H1 (cell line): ENCODE measurements at regions not wholly inside any gene's neighbourhood (a gene's known extent, or its start where the extent isn't known, plus 50 kb on each side); places are given as distances from the start of the nearest gene placed in this dataset.
"Not testable (repeated sequence)": the region's sequence is repeated elsewhere in the genome, so short reads cannot be mapped to it uniquely, and the experiment has no call there.

Experiments
- CTCF ChIA-PET: fragments of 300-600 bp; sonication (Branson Sonifier 250); formaldehyde crosslinking; loops from one replicate; lab custom pipeline; 2021; ENCODE audit not compliant: partially characterized antibody; lab: Charles Lee
- POLR2A ChIA-PET: fragments of 300-600 bp; sonication (Branson Sonifier 250); formaldehyde crosslinking; loops from one replicate; lab custom pipeline; 2021; ENCODE audit warnings: inconsistent platforms; ENCODE audit not compliant: partially characterized antibody; lab: Charles Lee
- DNase-seq, 2 experiments: peaks; one replicate each; pipeline versions ENCODE4 v3.0.0 to v3.0.0-alpha.2; 2010 to 2022; ENCODE audit warnings: low spot score in 2 of 2, low read depth in 1 of 2, mixed read lengths in 1 of 2
- FAIRE-seq: peaks from 2 replicates; lab custom pipeline; 2011; peaks lifted over from hg19 to GRCh38; lab: Jason Lieb, UNC
- H2AFZ ChIP-seq: 2 replicates; pipeline ENCODE4 v1.8.1; 2012; ENCODE audit warnings: low read length, inconsistent platforms
- H2AK5ac ChIP-seq: 2 replicates; pipeline ENCODE4 v1.6.1; 2013; ENCODE audit warnings: low read depth, low read length
- H2BK120ac ChIP-seq: replicated peaks from 2 replicates; pipeline ENCODE3; 2013; ENCODE audit warnings: low read depth, low read length, inconsistent platforms
- H2BK12ac ChIP-seq: 2 replicates; pipeline ENCODE4 v1.6.1; 2013; ENCODE audit warnings: low read depth, low read length
- H2BK15ac ChIP-seq: 2 replicates; pipeline ENCODE4 v1.6.1; 2013; ENCODE audit warnings: low read length
- H2BK20ac ChIP-seq: 2 replicates; pipeline ENCODE4 v1.6.1; 2013; ENCODE audit warnings: low read length
- H2BK5ac ChIP-seq: 2 replicates; pipeline ENCODE4 v1.6.1; 2013; ENCODE audit warnings: low read depth, low read length
- H3K14ac ChIP-seq: 2 replicates; pipeline ENCODE4 v1.6.1; 2013; ENCODE audit warnings: inconsistent platforms; ENCODE audit not compliant: insufficient read length
- H3K18ac ChIP-seq: 2 replicates; pipeline ENCODE4 v1.6.1; 2013; ENCODE audit warnings: low read length; ENCODE audit errors: extremely low read depth
- H3K23ac ChIP-seq: 2 replicates; pipeline ENCODE4 v1.6.1; 2013; ENCODE audit warnings: inconsistent platforms; ENCODE audit not compliant: insufficient read length
- H3K23me2 ChIP-seq: 2 replicates; pipeline ENCODE4 v1.6.1; 2013; ENCODE audit warnings: low read depth, low read length
- H3K27ac ChIP-seq: 2 replicates; pipeline ENCODE4 v1.6.1; 2011; ENCODE audit warnings: low read depth, low read length, inconsistent platforms
- H3K27me3 ChIP-seq, 4 experiments: replicated peaks in 1 of 4; 1 replicate in 1 of 4; 2 replicates in 3 of 4; pipeline versions ENCODE4 v1.6.1 to v1.8.1; 2011 to 2013; ENCODE audit warnings: low read length in 3 of 4, mild to moderate bottlenecking in 3 of 4, inconsistent platforms in 2 of 4, mixed read lengths in 2 of 4, moderate library complexity in 1 of 4; ENCODE audit not compliant: control insufficient read depth in 3 of 4, insufficient read depth in 3 of 4; ENCODE audit errors: extremely low read depth in 1 of 4
- H3K36me3 ChIP-seq, 4 experiments: 2 replicates each; pipeline versions ENCODE4 v1.6.1 to v1.8.1; 2011 to 2013; ENCODE audit warnings: mild to moderate bottlenecking in 4 of 4, low read length in 3 of 4, moderate library complexity in 2 of 4, control low read depth in 1 of 4, inconsistent platforms in 1 of 4; ENCODE audit not compliant: insufficient read depth in 4 of 4, control insufficient read depth in 2 of 4
- H3K4ac ChIP-seq: replicated peaks from 2 replicates; pipeline ENCODE3; 2013; ENCODE audit warnings: low read length, low read depth, mixed read lengths, inconsistent platforms; ENCODE audit not compliant: insufficient read length
- H3K4me1 ChIP-seq, 4 experiments: replicated peaks in 1 of 4; 1 replicate in 1 of 4; 2 replicates in 3 of 4; pipeline versions ENCODE4 v1.6.1 to v1.8.1; 2011 to 2013; ENCODE audit warnings: low read length in 3 of 4, inconsistent platforms in 2 of 4, mixed read lengths in 1 of 4; ENCODE audit not compliant: insufficient read depth in 4 of 4, control insufficient read depth in 3 of 4
- H3K4me2 ChIP-seq, 2 experiments: 2 replicates each; pipeline versions ENCODE4 v1.6.1 to v1.8.1; 2011 to 2013; ENCODE audit warnings: low read depth in 2 of 2, low read length in 2 of 2, control low read depth in 1 of 2, inconsistent platforms in 1 of 2, mild to moderate bottlenecking in 1 of 2; ENCODE audit not compliant: insufficient read depth in 1 of 2
- H3K4me3 ChIP-seq, 4 experiments: fragments of 200-600, 300-600 bp in 1 of 4; sonication (generic), shearing (Covaris generic), sonication (Bioruptor Twin) in 1 of 4; 2 replicates each; pipeline versions ENCODE4 v1.5.1 to v1.8.1; 2011 to 2016; ENCODE audit warnings: low read length in 4 of 4, low read depth in 3 of 4, control low read depth in 2 of 4, inconsistent platforms in 2 of 4, mild to moderate bottlenecking in 2 of 4, mixed read lengths in 1 of 4, moderate library complexity in 1 of 4; ENCODE audit not compliant: insufficient read depth in 2 of 4; ENCODE audit errors: extremely low read depth in 1 of 4
- H3K56ac ChIP-seq: replicated peaks from 2 replicates; pipeline ENCODE3; 2013; ENCODE audit warnings: low read depth, mild to moderate bottlenecking, mixed read lengths, low read length, inconsistent platforms; ENCODE audit not compliant: insufficient read length
- H3K79me1 ChIP-seq: 2 replicates; pipeline ENCODE4 v1.6.1; 2013; ENCODE audit warnings: low read depth, low read length, control low read depth
- H3K79me2 ChIP-seq, 2 experiments: 2 replicates each; pipeline versions ENCODE4 v1.6.1 to v1.8.1; 2012 to 2013; ENCODE audit warnings: low read length in 2 of 2, mild to moderate bottlenecking in 2 of 2, inconsistent platforms in 1 of 2; ENCODE audit not compliant: insufficient read depth in 2 of 2, control insufficient read depth in 1 of 2
- H3K9ac ChIP-seq, 4 experiments: replicated peaks in 1 of 4; 1 replicate in 1 of 4; 2 replicates in 3 of 4; pipeline versions ENCODE4 v1.6.1 to v1.8.1; 2011 to 2013; ENCODE audit warnings: low read depth in 3 of 4, low read length in 3 of 4, control low read depth in 2 of 4, mild to moderate bottlenecking in 2 of 4, moderate library complexity in 2 of 4, inconsistent platforms in 1 of 4; ENCODE audit errors: extremely low read depth in 1 of 4
- H3K9me3 ChIP-seq, 2 experiments: 2 replicates each; pipeline versions ENCODE4 v1.6.1 to v1.8.1; 2012 to 2013; ENCODE audit warnings: mild to moderate bottlenecking in 2 of 2, moderate library complexity in 2 of 2, control low read depth in 1 of 2, inconsistent platforms in 1 of 2, low read depth in 1 of 2, low read length in 1 of 2, mixed read lengths in 1 of 2; ENCODE audit not compliant: insufficient read depth in 2 of 2
- H4K20me1 ChIP-seq, 2 experiments: replicated peaks in 1 of 2; 2 replicates each; pipeline versions ENCODE3 to v1.8.1; 2011 to 2013; ENCODE audit warnings: inconsistent platforms in 2 of 2, low read length in 2 of 2, mild to moderate bottlenecking in 1 of 2; ENCODE audit not compliant: insufficient read depth in 2 of 2, control insufficient read depth in 1 of 2
- H4K5ac ChIP-seq: 2 replicates; pipeline ENCODE4 v1.6.1; 2013; ENCODE audit warnings: low read length, low read depth, mixed read lengths, inconsistent platforms; ENCODE audit not compliant: insufficient read length
- H4K8ac ChIP-seq: 2 replicates; pipeline ENCODE4 v1.8.0; 2013; ENCODE audit warnings: mild to moderate bottlenecking, moderate library complexity, low read length, inconsistent platforms; ENCODE audit not compliant: insufficient read depth; ENCODE audit errors: extremely low read depth
- H4K91ac ChIP-seq: replicated peaks from 2 replicates; pipeline ENCODE3; 2013; ENCODE audit warnings: low read length, mixed read lengths, inconsistent platforms; ENCODE audit not compliant: insufficient read length
- WGBS, 2 experiments: shearing (Covaris generic) in 1 of 2; methylation state at CpG; one replicate each; pipeline versions ENCODE4 v1.1.6 to v1.1.7; 2013 to 2015; ENCODE audit warnings: low lambda C conversion rate in 2 of 2, mixed read lengths in 2 of 2, inconsistent platforms in 1 of 2, low coverage in 1 of 2, missing lambda C conversion rate in 1 of 2; ENCODE audit not compliant: insufficient replicate concordance in 2 of 2, insufficient coverage in 1 of 2, insufficient read length in 1 of 2; ENCODE audit errors: extremely low coverage in 1 of 2, missing lambda C conversion rate in 1 of 2; 5-methylcytosine and 5-hydroxymethylcytosine counted together

GRCh38 chr10:9957876-9958275 is 1059.8 kb upstream of the CELF2 start:
- H3K79me1 ChIP-seq, H3K23ac ChIP-seq, H3K27ac ChIP-seq, H2AFZ ChIP-seq, H2BK15ac ChIP-seq, H4K20me1 ChIP-seq, H3K36me3 ChIP-seq, H2BK5ac ChIP-seq, H3K79me2 ChIP-seq, H3K9me3 ChIP-seq, H3K18ac ChIP-seq, H4K91ac ChIP-seq, H3K9ac ChIP-seq, H2BK12ac ChIP-seq, H3K14ac ChIP-seq, H3K23me2 ChIP-seq, H4K5ac ChIP-seq, FAIRE-seq, H3K56ac ChIP-seq, H2BK120ac ChIP-seq, H3K4me2 ChIP-seq, H3K4ac ChIP-seq, H2BK20ac ChIP-seq, H3K27me3 ChIP-seq, H4K8ac ChIP-seq, DNase-seq, H3K4me1 ChIP-seq, H3K4me3 ChIP-seq, H2AK5ac ChIP-seq, POLR2A ChIA-PET: not testable (repeated sequence)
- 88% methylated on average over 4 of the region's 6 CpGs; no CpG with 5 or more reads in 1 of the 2 experiments for WGBS, 2 experiments
- CTCF ChIA-PET: interaction anchor here (1.0 kb wide), 1 partner anchor 17 kb away, joined by 3 read pairs; no protein-coding TSS in a partner anchor
